WERI-Rb-1 (cell line): ENCODE measurements at regions not wholly inside any gene's neighbourhood (a gene's known extent, or its start where the extent isn't known, plus 50 kb on each side); places are given as distances from the start of the nearest gene placed in this dataset.

Source experiments
- DNase-seq: peaks from one replicate; pipeline ENCODE4 v3.0.0-alpha.2; 2020
- H3K27ac ChIP-seq: fragments of 250-450 bp; sonication (Bioruptor Pico); 2 replicates; pipeline ENCODE4 v1.5.1; 2020; ENCODE audit warnings: mild to moderate bottlenecking, moderate library complexity
- H3K27me3 ChIP-seq: fragments of 250-450 bp; sonication (Bioruptor Pico); 2 replicates; pipeline ENCODE4 v1.5.1; 2021; ENCODE audit warnings: mild to moderate bottlenecking, low read depth, moderate library complexity; ENCODE audit not compliant: insufficient read depth, severe bottlenecking
- H3K36me3 ChIP-seq: fragments of 250-450 bp; sonication (Bioruptor Pico); 2 replicates; pipeline ENCODE4 v1.5.1; 2020; ENCODE audit warnings: mild to moderate bottlenecking, moderate library complexity
- H3K4me3 ChIP-seq: 2 replicates; pipeline ENCODE4 v1.5.1; 2011; ENCODE audit warnings: low read depth, mild to moderate bottlenecking, control low read depth, low read length
- H3K9me3 ChIP-seq: fragments of 250-450 bp; sonication (Bioruptor Pico); 2 replicates; pipeline ENCODE4 v1.5.1; 2021; ENCODE audit warnings: mild to moderate bottlenecking, moderate library complexity; ENCODE audit not compliant: severe bottlenecking
- CTCF ChIP-seq: IDR thresholded peaks from 2 replicates; pipeline ENCODE4 v1.5.1; 2011; ENCODE audit warnings: low read depth, mild to moderate bottlenecking, control low read depth, inconsistent platforms, low read length

GRCh38 chr9:129291041-129291501 lies 113.0 kb upstream of the IER5L start:
- Histone ChIP-seq H3K27me3 (no peaks in the 10 kb centered on the region), H3K4me3 (no peak overlapping the region), H3K27ac (no peak overlapping the region), H3K36me3 (no peaks in the 10 kb centered on the region), H3K9me3 (peaks cover under 1% of the 10 kb centered on the region)
- peak; percentile 4 for DNase-seq
- no peak for TF ChIP-seq CTCF

- no peaks in the 10 kb centered on the region for H3K27me3 ChIP-seq
- TF ChIP-seq CTCF: no peak
Observed at GRCh38 chr9:129290606-129291005, 112.5 kb upstream of the IER5L start.

GRCh38 chr9:129289883-129290282 lies 111.8 kb upstream of the IER5L start:
- H3K27ac ChIP-seq: no peak overlapping the region

More at GRCh38 chr9:129290606-129291005, 112.5 kb upstream of the IER5L start:
- DNase-seq: peak; percentile 4
- Histone ChIP-seq H3K4me3 (no peak overlapping the region), H3K27ac (no peak overlapping the region), H3K36me3 (no peaks in the 10 kb centered on the region), H3K9me3 (no peaks in the 10 kb centered on the region)

GRCh38 chr9:129289131-129289731 lies 111.2 kb upstream of the IER5L start:
- H3K9me3 ChIP-seq: no peaks in the 10 kb centered on the region
- H3K27me3 ChIP-seq: no peaks in the 10 kb centered on the region
- TF ChIP-seq CTCF: no peak
- H3K27ac ChIP-seq: no peak overlapping the region
- no peaks in the 10 kb centered on the region for H3K36me3 ChIP-seq
- H3K4me3 ChIP-seq: no peak overlapping the region
- DNase-seq: peak; percentile 6

More at GRCh38 chr9:129289883-129290282, 111.8 kb upstream of the IER5L start:
- peak; percentile 6 for DNase-seq
- H3K36me3 ChIP-seq: no peaks in the 10 kb centered on the region
- TF ChIP-seq CTCF: no peak
- no peaks in the 10 kb centered on the region for H3K27me3 ChIP-seq
- H3K9me3 ChIP-seq: no peaks in the 10 kb centered on the region
- H3K4me3 ChIP-seq: no peak overlapping the region

- Histone ChIP-seq H3K27ac (no peak overlapping the region), H3K27me3 (no peaks in the 10 kb centered on the region), H3K4me3 (no peak overlapping the region), H3K36me3 (no peaks in the 10 kb centered on the region), H3K9me3 (no peaks in the 10 kb centered on the region)
- TF ChIP-seq CTCF: no peak
- peak; percentile 6 for DNase-seq
Observed at GRCh38 chr9:129287619-129288305, 109.7 kb upstream of the IER5L start.
